HL-60 (cell line): ENCODE measurements at regions not wholly inside any gene's neighbourhood (a gene's known extent, or its start where the extent isn't known, plus 50 kb on each side); places are given as distances from the start of the nearest gene placed in this dataset.

Experiments used
- DNase-seq, 2 experiments: peaks; one replicate each; pipeline ENCODE4 v3.0.0-alpha.2; 2010 to 2020; ENCODE audit warnings: low read depth in 1 of 2, low spot score in 1 of 2
- H3K27ac ChIP-seq: fragments of 250-450 bp; sonication (Bioruptor Pico); replicated peaks from 2 replicates; pipeline ENCODE4 v1.5.1; 2020; ENCODE audit warnings: mild to moderate bottlenecking, moderate library complexity
- H3K27me3 ChIP-seq: fragments of 250-450 bp; sonication (Bioruptor Pico); 2 replicates; pipeline ENCODE4 v1.5.1; 2021; ENCODE audit warnings: mild to moderate bottlenecking, moderate library complexity; ENCODE audit not compliant: insufficient read depth, poor library complexity, severe bottlenecking
- H3K4me3 ChIP-seq: replicated peaks from 2 replicates; pipeline ENCODE4 v1.5.1; 2011; ENCODE audit warnings: mild to moderate bottlenecking, control low read depth, low read length; ENCODE audit not compliant: insufficient read depth
- CTCF ChIP-seq: IDR thresholded peaks from one replicate; pipeline ENCODE4 v1.5.1; 2011; ENCODE audit warnings: low read length, control low read depth, inconsistent platforms; ENCODE audit not compliant: insufficient read depth
- GABPA ChIP-seq: IDR thresholded peaks from 2 replicates; pipeline ENCODE4 v1.6.1; 2012; ENCODE audit warnings: low read depth
- POLR2AphosphoS5 ChIP-seq: IDR thresholded peaks from 2 replicates; pipeline ENCODE4 v1.6.1; 2012; ENCODE audit warnings: low read depth
- REST ChIP-seq: IDR thresholded peaks from 2 replicates; pipeline ENCODE4 v1.6.1; 2012; ENCODE audit warnings: low read depth; ENCODE audit not compliant: insufficient replicate concordance
- SPI1 ChIP-seq: IDR thresholded peaks from 2 replicates; pipeline ENCODE4 v1.6.1; 2012; ENCODE audit warnings: low read depth, mild to moderate bottlenecking, borderline replicate concordance

GRCh38 chr13:106636492-106636891 is 68.6 kb upstream of the ARGLU1 start:
- H3K4me3 ChIP-seq, result no peak overlapping the region
- H3K27me3 ChIP-seq, result no peaks in the 10 kb centered on the region
- TF ChIP-seq POLR2AphosphoS5, result no peak
- no peak for TF ChIP-seq GABPA
- no peak for TF ChIP-seq REST
- TF ChIP-seq CTCF, result no peak
- TF ChIP-seq SPI1, result no peak
- DNase-seq, result no peak
- H3K27ac ChIP-seq, result no peak overlapping the region

GRCh38 chr13:106635616-106636015 is 67.7 kb upstream of the ARGLU1 start:
- Histone ChIP-seq H3K27me3 (no peaks in the 10 kb centered on the region), H3K4me3 (no peak overlapping the region), H3K27ac (no peak overlapping the region)
- DNase-seq, result no peak
- TF ChIP-seq POLR2AphosphoS5 (no peak), GABPA (no peak), CTCF (no peak), SPI1 (no peak), REST (no peak)

- H3K27ac ChIP-seq, result no peak overlapping the region
- no peak for TF ChIP-seq CTCF
- TF ChIP-seq SPI1, result no peak
- TF ChIP-seq REST, result no peak
- no peak for TF ChIP-seq GABPA
- TF ChIP-seq POLR2AphosphoS5, result no peak
- H3K4me3 ChIP-seq, result no peak overlapping the region
- no peak for DNase-seq
- peaks cover 3% of the 10 kb centered on the region for H3K27me3 ChIP-seq
These were observed 65.4 kb upstream of the ARGLU1 start for GRCh38 chr13:106633321-106633720.
